ENCODE measurements at regions not wholly inside any gene's neighbourhood (a gene's known extent, or its start where the extent isn't known, plus 50 kb on each side); places are given as distances from the start of the nearest gene placed in this dataset.
"Not testable (repeated sequence)": the region's sequence is repeated elsewhere in the genome, so short reads cannot be mapped to it uniquely, and the experiment has no call there.

DNA sequence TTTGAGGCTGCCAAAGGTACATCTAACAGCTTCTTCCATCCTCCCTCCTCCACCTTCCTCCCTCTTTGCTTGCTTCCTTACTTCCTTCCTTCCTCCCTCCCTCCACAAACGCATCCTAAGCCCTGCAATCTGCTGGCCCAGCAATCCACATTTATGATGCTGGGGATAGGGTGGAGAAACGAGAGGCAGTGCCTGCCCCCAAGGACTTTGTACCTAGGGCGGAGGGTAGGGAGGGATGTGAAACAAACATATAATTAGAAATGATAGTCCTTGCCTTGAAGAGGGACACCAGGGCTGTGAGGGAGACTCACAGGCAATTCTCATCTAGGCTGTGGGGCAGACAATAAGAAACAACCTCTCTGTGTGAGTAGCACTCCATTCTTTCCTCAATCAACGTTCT, 188.3 kb downstream of the ANKRD30B start:
- no peaks in the 10 kb centered on the region for H3K27me3 ChIP-seq (ENCODE audit: insufficient read depth, low read depth)
- peaks cover 8% of the 10 kb centered on the region for H3K4me1 ChIP-seq (ENCODE audit: low read depth, poor library complexity, severe bottlenecking)
- H3K4me3 ChIP-seq (IDR thresholded peaks at IDR 0.05; ENCODE audit: insufficient read depth, low read depth, low read length): no peak overlapping the region
- no peaks in the 10 kb centered on the region for H3K79me2 ChIP-seq (ENCODE audit: insufficient read depth, low read depth)
- H3K9ac ChIP-seq: no peak overlapping the region
- H3K4me2 ChIP-seq: no peak overlapping the region
- H3K27ac ChIP-seq: no peak overlapping the region
- no peaks in the 10 kb centered on the region for H4K20me1 ChIP-seq (ENCODE audit: insufficient read depth)
- H3K36me3 ChIP-seq (ENCODE audit: insufficient read depth): no peaks in the 10 kb centered on the region
- H2AFZ ChIP-seq (ENCODE audit: low read depth): no peak overlapping the region
- TF ChIP-seq, protein P1, sequence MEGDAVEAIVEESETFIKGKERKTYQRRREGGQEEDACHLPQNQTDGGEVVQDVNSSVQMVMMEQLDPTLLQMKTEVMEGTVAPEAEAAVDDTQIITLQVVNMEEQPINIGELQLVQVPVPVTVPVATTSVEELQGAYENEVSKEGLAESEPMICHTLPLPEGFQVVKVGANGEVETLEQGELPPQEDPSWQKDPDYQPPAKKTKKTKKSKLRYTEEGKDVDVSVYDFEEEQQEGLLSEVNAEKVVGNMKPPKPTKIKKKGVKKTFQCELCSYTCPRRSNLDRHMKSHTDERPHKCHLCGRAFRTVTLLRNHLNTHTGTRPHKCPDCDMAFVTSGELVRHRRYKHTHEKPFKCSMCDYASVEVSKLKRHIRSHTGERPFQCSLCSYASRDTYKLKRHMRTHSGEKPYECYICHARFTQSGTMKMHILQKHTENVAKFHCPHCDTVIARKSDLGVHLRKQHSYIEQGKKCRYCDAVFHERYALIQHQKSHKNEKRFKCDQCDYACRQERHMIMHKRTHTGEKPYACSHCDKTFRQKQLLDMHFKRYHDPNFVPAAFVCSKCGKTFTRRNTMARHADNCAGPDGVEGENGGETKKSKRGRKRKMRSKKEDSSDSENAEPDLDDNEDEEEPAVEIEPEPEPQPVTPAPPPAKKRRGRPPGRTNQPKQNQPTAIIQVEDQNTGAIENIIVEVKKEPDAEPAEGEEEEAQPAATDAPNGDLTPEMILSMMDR (conservative IDR thresholded peaks at IDR 0.05; ENCODE audit: low read depth, low read length): no peak

DNA sequence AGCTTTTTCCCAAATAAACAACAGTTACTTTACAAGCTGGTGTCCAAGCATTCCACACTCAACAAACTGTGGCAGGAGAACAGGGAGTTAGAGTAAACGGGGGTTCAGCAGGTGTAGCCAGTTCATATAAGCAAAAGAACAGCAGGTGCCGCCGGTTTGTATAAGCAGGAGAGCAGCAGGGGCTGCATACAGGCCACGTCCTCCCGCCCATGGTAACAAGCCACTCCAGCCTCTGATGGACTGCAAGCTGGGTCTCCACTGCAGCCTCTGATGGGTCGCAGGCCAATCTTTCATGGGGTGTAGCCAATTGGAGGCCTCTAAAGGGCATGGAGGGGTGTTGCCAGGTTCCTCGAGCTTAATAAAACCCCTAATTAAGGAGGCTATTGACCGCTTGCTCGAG, 189.3 kb downstream of the ANKRD30B start:
- Histone ChIP-seq H3K27ac (no peak overlapping the region), H3K79me2 (ENCODE audit: insufficient read depth, low read depth) (no peaks in the 10 kb centered on the region), H3K36me3 (ENCODE audit: insufficient read depth) (no peaks in the 10 kb centered on the region), H3K4me3 (IDR thresholded peaks at IDR 0.05; ENCODE audit: insufficient read depth, low read depth, low read length) (no peak overlapping the region), H3K4me2 (no peak overlapping the region), H2AFZ (ENCODE audit: low read depth) (no peak overlapping the region), H3K9ac (no peak overlapping the region), H4K20me1 (ENCODE audit: insufficient read depth) (no peaks in the 10 kb centered on the region), H3K4me1 (ENCODE audit: low read depth, poor library complexity, severe bottlenecking) (peaks cover 8% of the 10 kb centered on the region), H3K27me3 (ENCODE audit: insufficient read depth, low read depth) (no peaks in the 10 kb centered on the region)
- TF ChIP-seq, protein P1 (conservative IDR thresholded peaks at IDR 0.05; ENCODE audit: low read depth, low read length): no peak

DNA sequence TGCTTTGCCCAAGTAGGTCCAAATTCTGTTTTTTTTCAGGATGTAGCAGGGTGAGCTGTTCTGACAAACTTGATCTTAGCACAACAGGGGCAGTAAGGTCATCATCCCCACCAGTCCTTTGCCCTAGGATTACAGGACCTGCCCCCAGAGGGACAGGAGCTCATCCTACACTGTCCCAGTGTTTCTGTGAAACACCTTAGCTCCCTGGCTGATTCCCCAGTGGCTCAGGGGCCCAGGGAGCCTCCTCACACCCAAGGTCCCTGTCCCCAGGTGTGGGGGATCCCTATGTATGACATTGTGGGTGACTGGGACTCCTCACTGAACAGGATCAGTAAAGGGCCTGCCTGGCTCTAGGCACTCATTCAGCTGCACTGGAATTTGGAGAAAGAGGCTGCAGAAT, 191.2 kb downstream of the ANKRD30B start:
- Histone ChIP-seq H3K9ac (no peak overlapping the region), H3K36me3 (ENCODE audit: insufficient read depth) (no peaks in the 10 kb centered on the region), H4K20me1 (ENCODE audit: insufficient read depth) (no peaks in the 10 kb centered on the region), H3K4me1 (ENCODE audit: low read depth, poor library complexity, severe bottlenecking) (no peaks in the 10 kb centered on the region), H3K27me3 (ENCODE audit: insufficient read depth, low read depth) (no peaks in the 10 kb centered on the region), H2AFZ (ENCODE audit: low read depth) (no peak overlapping the region), H3K27ac (no peak overlapping the region), H3K4me2 (no peak overlapping the region), H3K4me3 (IDR thresholded peaks at IDR 0.05; ENCODE audit: insufficient read depth, low read depth, low read length) (no peak overlapping the region), H3K79me2 (ENCODE audit: insufficient read depth, low read depth) (no peaks in the 10 kb centered on the region)
- TF ChIP-seq, protein P1 (conservative IDR thresholded peaks at IDR 0.05; ENCODE audit: low read depth, low read length): no peak

DNA sequence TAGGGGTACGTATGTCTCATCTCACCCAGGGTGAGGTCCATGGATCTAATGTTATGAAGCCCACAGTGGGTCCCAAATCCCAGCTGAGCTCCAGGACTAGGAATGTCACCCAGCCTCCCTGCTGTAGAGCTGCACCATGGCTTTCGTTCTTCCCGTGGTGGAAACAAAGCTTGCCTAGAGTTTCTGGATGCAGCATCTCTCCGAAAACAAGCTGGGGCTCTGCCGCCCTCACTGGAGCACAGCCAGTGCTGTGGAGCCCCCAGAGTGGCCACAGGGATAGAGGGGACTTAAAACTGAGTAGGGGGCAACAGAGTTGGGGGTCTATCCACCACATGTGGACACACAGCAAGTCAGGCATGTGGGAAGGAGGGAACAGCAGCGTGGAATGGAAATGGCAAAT, 192.1 kb downstream of the ANKRD30B start:
- not testable (repeated sequence) for H3K79me2 ChIP-seq (ENCODE audit: insufficient read depth, low read depth); H3K27me3 ChIP-seq (ENCODE audit: insufficient read depth, low read depth); H3K27ac ChIP-seq; H3K9ac ChIP-seq; H3K4me2 ChIP-seq; H3K4me3 ChIP-seq (IDR thresholded peaks at IDR 0.05; ENCODE audit: insufficient read depth, low read depth, low read length); H4K20me1 ChIP-seq (ENCODE audit: insufficient read depth); H3K4me1 ChIP-seq (ENCODE audit: low read depth, poor library complexity, severe bottlenecking); H2AFZ ChIP-seq (ENCODE audit: low read depth); H3K36me3 ChIP-seq (ENCODE audit: insufficient read depth)

DNA sequence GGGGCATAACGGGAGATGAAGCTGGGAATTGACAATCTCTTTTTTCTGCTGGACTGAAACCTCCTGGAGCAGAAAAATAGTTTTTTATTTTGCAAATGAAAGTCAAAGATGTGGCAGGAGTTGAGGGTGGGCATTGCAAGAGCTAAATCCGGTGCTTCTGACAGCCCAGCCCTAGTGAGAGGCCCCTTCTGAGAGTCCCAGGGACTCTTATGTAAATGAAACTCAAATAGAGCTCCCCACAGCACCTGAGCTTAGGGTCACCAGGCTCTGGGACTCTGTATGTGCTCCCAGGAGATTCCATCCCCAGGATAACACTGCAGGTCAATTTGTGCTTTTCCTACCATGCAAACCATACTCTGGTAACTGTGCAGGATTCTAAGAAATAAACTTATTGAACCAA, 192.8 kb downstream of the ANKRD30B start:
- Histone ChIP-seq H3K4me2 (no peak overlapping the region), H3K9ac (no peak overlapping the region), H3K4me3 (IDR thresholded peaks at IDR 0.05; ENCODE audit: insufficient read depth, low read depth, low read length) (no peak overlapping the region), H3K27me3 (ENCODE audit: insufficient read depth, low read depth) (no peaks in the 10 kb centered on the region), H3K4me1 (ENCODE audit: low read depth, poor library complexity, severe bottlenecking) (no peaks in the 10 kb centered on the region), H4K20me1 (ENCODE audit: insufficient read depth) (no peaks in the 10 kb centered on the region), H3K79me2 (ENCODE audit: insufficient read depth, low read depth) (no peaks in the 10 kb centered on the region), H3K27ac (no peak overlapping the region), H3K36me3 (ENCODE audit: insufficient read depth) (no peaks in the 10 kb centered on the region), H2AFZ (ENCODE audit: low read depth) (no peak overlapping the region)
- TF ChIP-seq, protein P1 (conservative IDR thresholded peaks at IDR 0.05; ENCODE audit: low read depth, low read length): no peak

Measured in KMS-11 (cell line).